Ishikawa (cell line): ENCODE measurements at regions not wholly inside any gene's neighbourhood (a gene's known extent, or its start where the extent isn't known, plus 50 kb on each side); places are given as distances from the start of the nearest gene placed in this dataset.

Experiments
- CREB1 ChIP-seq: IDR thresholded peaks from 2 replicates; pipeline ENCODE4 v1.6.1; 2012; ENCODE audit warnings: low read depth
- EGR1 ChIP-seq: IDR thresholded peaks from 2 replicates; pipeline ENCODE4 v1.6.1; 2012
- FOXM1 ChIP-seq: IDR thresholded peaks from 2 replicates; pipeline ENCODE4 v1.6.1; 2012; ENCODE audit warnings: low read depth, borderline replicate concordance
- RAD21 ChIP-seq: IDR thresholded peaks from 2 replicates; pipeline ENCODE4 v1.6.1; 2012; ENCODE audit warnings: low read depth
- TCF12 ChIP-seq: IDR thresholded peaks from 2 replicates; pipeline ENCODE4 v1.6.1; 2012; ENCODE audit warnings: low read depth
- TEAD4 ChIP-seq: IDR thresholded peaks from 2 replicates; pipeline ENCODE4 v1.6.1; 2012
- YY1 ChIP-seq: IDR thresholded peaks from 2 replicates; pipeline ENCODE4 v1.6.1; 2012; ENCODE audit warnings: low read depth
- ZBTB7A ChIP-seq: IDR thresholded peaks from 2 replicates; pipeline ENCODE4 v1.6.1; 2012; ENCODE audit warnings: low read depth
- TF ChIP-seq, protein P1 (sequence below): IDR thresholded peaks from 2 replicates; pipeline ENCODE4 v1.6.1; 2012
- TF ChIP-seq, protein P2 (sequence below): IDR thresholded peaks from 2 replicates; pipeline ENCODE4 v1.6.1; 2012

DNA sequence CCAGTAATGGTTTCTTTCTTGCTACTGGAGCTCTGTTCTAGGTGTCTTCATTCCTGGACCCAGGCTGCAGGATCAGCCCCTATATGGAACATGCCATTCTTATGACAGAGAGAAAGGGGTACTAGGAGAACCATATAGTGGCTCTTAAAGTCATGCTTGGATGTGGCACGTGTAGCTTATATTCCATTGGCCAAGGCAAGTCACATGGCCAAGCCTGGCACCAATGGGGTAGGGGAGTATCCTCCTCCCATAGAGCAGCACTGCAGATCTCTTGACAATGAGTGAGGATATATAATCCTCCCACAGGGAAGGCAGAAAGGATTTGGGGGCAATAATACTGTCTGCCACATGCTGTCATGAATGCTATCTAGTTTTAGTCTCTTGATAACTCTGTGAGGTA is 193.3 kb downstream of the PALM2AKAP2 start:
- TF ChIP-seq YY1 (no peak), TCF12 (no peak), TEAD4 (no peak), CREB1 (no peak), RAD21 (no peak), EGR1 (no peak), FOXM1 (no peak), ZBTB7A (no peak)
- TF ChIP-seq, protein P1, sequence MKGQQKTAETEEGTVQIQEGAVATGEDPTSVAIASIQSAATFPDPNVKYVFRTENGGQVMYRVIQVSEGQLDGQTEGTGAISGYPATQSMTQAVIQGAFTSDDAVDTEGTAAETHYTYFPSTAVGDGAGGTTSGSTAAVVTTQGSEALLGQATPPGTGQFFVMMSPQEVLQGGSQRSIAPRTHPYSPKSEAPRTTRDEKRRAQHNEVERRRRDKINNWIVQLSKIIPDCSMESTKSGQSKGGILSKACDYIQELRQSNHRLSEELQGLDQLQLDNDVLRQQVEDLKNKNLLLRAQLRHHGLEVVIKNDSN, result peak; percentile 54
- TF ChIP-seq, protein P2, sequence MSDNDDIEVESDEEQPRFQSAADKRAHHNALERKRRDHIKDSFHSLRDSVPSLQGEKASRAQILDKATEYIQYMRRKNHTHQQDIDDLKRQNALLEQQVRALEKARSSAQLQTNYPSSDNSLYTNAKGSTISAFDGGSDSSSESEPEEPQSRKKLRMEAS, result no peak
